ENCODE measurements at regions not wholly inside any gene's neighbourhood (a gene's known extent, or its start where the extent isn't known, plus 50 kb on each side); places are given as distances from the start of the nearest gene placed in this dataset.

GRCh38 chr2:228387776-228388175, 206.3 kb upstream of the SPHKAP start:
- Histone ChIP-seq H2AFZ (ENCODE audit: low read length) (no peak overlapping the region), H3F3A (ENCODE audit: low read depth) (no peaks in the 10 kb centered on the region), H3K4me2 (ENCODE audit: low read depth, low read length, poor library complexity, severe bottlenecking) (no peak overlapping the region), H3K4me1 (ENCODE audit: insufficient read depth, low read length, poor library complexity, severe bottlenecking) (no peaks in the 10 kb centered on the region), H3K9me2 (replicated peaks; ENCODE audit: low read depth, low read length) (no peaks in the 10 kb centered on the region), H3K79me2 (ENCODE audit: insufficient read depth, low read length) (no peaks in the 10 kb centered on the region), H3K9me3 (ENCODE audit: insufficient read depth, low read depth, low read length) (no peaks in the 10 kb centered on the region), H3K9ac (ENCODE audit: low read depth, low read length, poor library complexity, severe bottlenecking) (no peak overlapping the region), H3K4me3 (ENCODE audit: low read length, poor library complexity, severe bottlenecking) (no peak overlapping the region), H4K20me1 (ENCODE audit: insufficient read depth, low read length, poor library complexity, severe bottlenecking) (no peaks in the 10 kb centered on the region), H3K27me3 (ENCODE audit: insufficient read depth, low read length, poor library complexity, severe bottlenecking) (no peaks in the 10 kb centered on the region), H3K36me3 (ENCODE audit: insufficient read depth, low read length) (no peaks in the 10 kb centered on the region)
- no peak for TF ChIP-seq CTCF (conservative IDR thresholded peaks at IDR 0.05; ENCODE audit: low read length)
- no peak for TF ChIP-seq EZH2phosphoT487 (IDR thresholded peaks at IDR 0.05; ENCODE audit: borderline replicate concordance)

- Histone ChIP-seq H3K4me1 (ENCODE audit: insufficient read depth, low read length, poor library complexity, severe bottlenecking) (no peaks in the 10 kb centered on the region), H3K9ac (ENCODE audit: low read depth, low read length, poor library complexity, severe bottlenecking) (no peak overlapping the region), H3K27me3 (ENCODE audit: insufficient read depth, low read length, poor library complexity, severe bottlenecking) (no peaks in the 10 kb centered on the region), H2AFZ (ENCODE audit: low read length) (no peak overlapping the region), H3K4me2 (ENCODE audit: low read depth, low read length, poor library complexity, severe bottlenecking) (no peak overlapping the region), H3K9me3 (ENCODE audit: insufficient read depth, low read depth, low read length) (no peaks in the 10 kb centered on the region), H3K9me2 (replicated peaks; ENCODE audit: low read depth, low read length) (no peaks in the 10 kb centered on the region), H3K79me2 (ENCODE audit: insufficient read depth, low read length) (no peaks in the 10 kb centered on the region), H3F3A (ENCODE audit: low read depth) (no peaks in the 10 kb centered on the region), H3K36me3 (ENCODE audit: insufficient read depth, low read length) (no peaks in the 10 kb centered on the region), H4K20me1 (ENCODE audit: insufficient read depth, low read length, poor library complexity, severe bottlenecking) (no peaks in the 10 kb centered on the region), H3K4me3 (ENCODE audit: low read length, poor library complexity, severe bottlenecking) (no peak overlapping the region)
- TF ChIP-seq EZH2phosphoT487 (IDR thresholded peaks at IDR 0.05; ENCODE audit: borderline replicate concordance) (no peak), CTCF (conservative IDR thresholded peaks at IDR 0.05; ENCODE audit: low read length) (no peak)
These were observed 197.4 kb upstream of the SPHKAP start for GRCh38 chr2:228378696-228379425.

- Histone ChIP-seq H3K27me3 (ENCODE audit: insufficient read depth, low read length, poor library complexity, severe bottlenecking) (no peaks in the 10 kb centered on the region), H2AFZ (ENCODE audit: low read length) (no peak overlapping the region), H3K36me3 (ENCODE audit: insufficient read depth, low read length) (no peaks in the 10 kb centered on the region), H3F3A (ENCODE audit: low read depth) (no peaks in the 10 kb centered on the region), H3K4me1 (ENCODE audit: insufficient read depth, low read length, poor library complexity, severe bottlenecking) (no peaks in the 10 kb centered on the region), H3K4me2 (ENCODE audit: low read depth, low read length, poor library complexity, severe bottlenecking) (no peak overlapping the region), H3K4me3 (ENCODE audit: low read length, poor library complexity, severe bottlenecking) (no peak overlapping the region), H3K9me3 (ENCODE audit: insufficient read depth, low read depth, low read length) (no peaks in the 10 kb centered on the region), H4K20me1 (ENCODE audit: insufficient read depth, low read length, poor library complexity, severe bottlenecking) (no peaks in the 10 kb centered on the region), H3K9me2 (replicated peaks; ENCODE audit: low read depth, low read length) (no peaks in the 10 kb centered on the region), H3K79me2 (ENCODE audit: insufficient read depth, low read length) (no peaks in the 10 kb centered on the region), H3K9ac (ENCODE audit: low read depth, low read length, poor library complexity, severe bottlenecking) (no peak overlapping the region)
- TF ChIP-seq CTCF (conservative IDR thresholded peaks at IDR 0.05; ENCODE audit: low read length) (no peak), EZH2phosphoT487 (IDR thresholded peaks at IDR 0.05; ENCODE audit: borderline replicate concordance) (no peak)
These were observed 196.7 kb upstream of the SPHKAP start for GRCh38 chr2:228378233-228378632.

All from Loucy (cell line).